ENCODE measurements at regions not wholly inside any gene's neighbourhood (a gene's known extent, or its start where the extent isn't known, plus 50 kb on each side); places are given as distances from the start of the nearest gene placed in this dataset.

DNA sequence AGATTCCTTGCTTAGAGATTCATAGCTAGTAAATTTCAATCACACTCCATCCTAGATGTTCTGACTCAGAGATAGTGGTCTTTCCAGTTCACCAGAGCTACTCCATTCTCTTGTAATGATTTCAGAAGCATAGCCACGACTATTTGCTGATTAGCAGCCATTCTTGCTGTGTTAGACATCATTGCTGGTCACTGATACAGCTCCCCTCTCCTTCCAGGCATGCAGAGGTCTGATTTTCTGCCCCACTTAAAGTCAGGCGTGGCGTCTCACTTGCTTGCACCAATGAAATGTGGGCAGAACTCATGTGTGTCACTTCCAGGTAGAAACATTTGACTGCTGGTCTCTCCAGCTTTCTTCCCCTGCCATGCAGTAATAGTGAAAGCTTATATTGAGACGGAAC is 168.9 kb upstream of the JARID2 start:
- BruUV-seq (replicated peaks) = no TSS peak
- POLR2A ChIA-PET = no interaction called here
- TF ChIP-seq, protein P1, sequence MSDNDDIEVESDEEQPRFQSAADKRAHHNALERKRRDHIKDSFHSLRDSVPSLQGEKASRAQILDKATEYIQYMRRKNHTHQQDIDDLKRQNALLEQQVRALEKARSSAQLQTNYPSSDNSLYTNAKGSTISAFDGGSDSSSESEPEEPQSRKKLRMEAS (IDR thresholded peaks at IDR 0.05) = no peak
- TF ChIP-seq, protein P2, sequence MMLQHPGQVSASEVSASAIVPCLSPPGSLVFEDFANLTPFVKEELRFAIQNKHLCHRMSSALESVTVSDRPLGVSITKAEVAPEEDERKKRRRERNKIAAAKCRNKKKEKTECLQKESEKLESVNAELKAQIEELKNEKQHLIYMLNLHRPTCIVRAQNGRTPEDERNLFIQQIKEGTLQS (IDR thresholded peaks at IDR 0.05) = no peak
- TF ChIP-seq POLR2AphosphoS5 (IDR thresholded peaks at IDR 0.05; ENCODE audit: low read depth, low read length) (no peak), ELF1 (IDR thresholded peaks at IDR 0.05; ENCODE audit: borderline replicate concordance, low read depth) (no peak), FOSL1 (IDR thresholded peaks at IDR 0.05; ENCODE audit: low read depth) (no peak), ZFX (IDR thresholded peaks at IDR 0.05) (no peak), SRF (IDR thresholded peaks at IDR 0.05; ENCODE audit: low read depth) (no peak), EZH2phosphoT487 (IDR thresholded peaks at IDR 0.05; ENCODE audit: borderline replicate concordance) (no peak), SP1 (IDR thresholded peaks at IDR 0.05; ENCODE audit: low read depth) (no peak), EZH2 (IDR thresholded peaks at IDR 0.05) (no peak), CEBPB (IDR thresholded peaks at IDR 0.05; ENCODE audit: low read depth) (no peak)
- TF ChIP-seq, protein P3, sequence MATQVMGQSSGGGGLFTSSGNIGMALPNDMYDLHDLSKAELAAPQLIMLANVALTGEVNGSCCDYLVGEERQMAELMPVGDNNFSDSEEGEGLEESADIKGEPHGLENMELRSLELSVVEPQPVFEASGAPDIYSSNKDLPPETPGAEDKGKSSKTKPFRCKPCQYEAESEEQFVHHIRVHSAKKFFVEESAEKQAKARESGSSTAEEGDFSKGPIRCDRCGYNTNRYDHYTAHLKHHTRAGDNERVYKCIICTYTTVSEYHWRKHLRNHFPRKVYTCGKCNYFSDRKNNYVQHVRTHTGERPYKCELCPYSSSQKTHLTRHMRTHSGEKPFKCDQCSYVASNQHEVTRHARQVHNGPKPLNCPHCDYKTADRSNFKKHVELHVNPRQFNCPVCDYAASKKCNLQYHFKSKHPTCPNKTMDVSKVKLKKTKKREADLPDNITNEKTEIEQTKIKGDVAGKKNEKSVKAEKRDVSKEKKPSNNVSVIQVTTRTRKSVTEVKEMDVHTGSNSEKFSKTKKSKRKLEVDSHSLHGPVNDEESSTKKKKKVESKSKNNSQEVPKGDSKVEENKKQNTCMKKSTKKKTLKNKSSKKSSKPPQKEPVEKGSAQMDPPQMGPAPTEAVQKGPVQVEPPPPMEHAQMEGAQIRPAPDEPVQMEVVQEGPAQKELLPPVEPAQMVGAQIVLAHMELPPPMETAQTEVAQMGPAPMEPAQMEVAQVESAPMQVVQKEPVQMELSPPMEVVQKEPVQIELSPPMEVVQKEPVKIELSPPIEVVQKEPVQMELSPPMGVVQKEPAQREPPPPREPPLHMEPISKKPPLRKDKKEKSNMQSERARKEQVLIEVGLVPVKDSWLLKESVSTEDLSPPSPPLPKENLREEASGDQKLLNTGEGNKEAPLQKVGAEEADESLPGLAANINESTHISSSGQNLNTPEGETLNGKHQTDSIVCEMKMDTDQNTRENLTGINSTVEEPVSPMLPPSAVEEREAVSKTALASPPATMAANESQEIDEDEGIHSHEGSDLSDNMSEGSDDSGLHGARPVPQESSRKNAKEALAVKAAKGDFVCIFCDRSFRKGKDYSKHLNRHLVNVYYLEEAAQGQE (IDR thresholded peaks at IDR 0.05; ENCODE audit: low read depth) = no peak

More for the DNA sequence above, 168.9 kb upstream of the JARID2 start:
- Histone ChIP-seq H3K27ac (ENCODE audit: low read depth, low read length) (no peak overlapping the region), H3K9ac (ENCODE audit: low read length) (no peak overlapping the region), H2AFZ (ENCODE audit: low read depth, low read length, poor library complexity, severe bottlenecking) (no peak overlapping the region), H3K4me2 (ENCODE audit: low read length) (no peak overlapping the region), H3K79me2 (ENCODE audit: insufficient read depth, low read length) (no peaks in the 10 kb centered on the region), H3K27me3 (ENCODE audit: insufficient read depth, low read length) (no peaks in the 10 kb centered on the region), H4K20me1 (ENCODE audit: insufficient read depth) (no peaks in the 10 kb centered on the region), H3K9me2 (ENCODE audit: insufficient read depth) (no peaks in the 10 kb centered on the region), H3K9me3 (ENCODE audit: control insufficient read depth in 1 of 2, insufficient read depth in 1 of 2, low read depth in 1 of 2, low read length in 2 of 2) (no peaks in the 10 kb centered on the region), H3K4me1 (ENCODE audit: control insufficient read depth in 1 of 2, insufficient read depth in 2 of 2, low read length in 2 of 2) (no peaks in the 10 kb centered on the region; a peak in 1 of 4 replicates), H3K4me3 (replicated peaks in 1 of 2; ENCODE audit: low read depth in 1 of 2, low read length in 2 of 2) (no peak overlapping the region), H3K36me3 (ENCODE audit: control insufficient read depth in 1 of 2, insufficient read depth in 2 of 2, low read length in 2 of 2) (no peaks in the 10 kb centered on the region)
- no peak for ATAC-seq
- CTCF ChIA-PET = no interaction called here
- no peak for DNase-seq (ENCODE audit: low read depth, low spot score)
- RAD21 ChIA-PET (ENCODE audit: low non-redundant PET in 1 of 2, low total read pairs in 2 of 2, uncharacterized antibody in 2 of 2, unreplicated experiment in 2 of 2) = no interaction called here
- intact Hi-C loops (cut with micrococcal nuclease) = no loop called here

All from HCT116 (cell line).